PC-3 (cell line): ENCODE measurements at regions not wholly inside any gene's neighbourhood (a gene's known extent, or its start where the extent isn't known, plus 50 kb on each side); places are given as distances from the start of the nearest gene placed in this dataset.

Source experiments
- ATAC-seq: fragments of 200-7000 bp; cut with Tn5 transposase; 2 replicates; pipeline ENCODE4 v1.9.1; 2020; ENCODE audit warnings: mild to moderate bottlenecking, moderate library complexity
- BruUV-seq: library from RNA; stranded (reverse); fragments of 400-500 nt; replicated peaks from 2 replicates; lab custom pipeline; 2021; lab: Mats Ljungman, UMichigan
- CTCF ChIA-PET: fragments of 300-600 bp; sonication (Branson Sonifier 250); formaldehyde crosslinking; loops from one replicate; lab custom pipeline; 2022; ENCODE audit warnings: antibody characterized with exemption; lab: Charles Lee
- POLR2A ChIA-PET: fragments of 300-600 bp; sonication (Branson Sonifier 250); formaldehyde crosslinking; loops from one replicate; lab custom pipeline; 2022; ENCODE audit warnings: antibody characterized with exemption; ENCODE audit not compliant: unreplicated experiment; lab: Charles Lee
- DNase-seq: peaks from one replicate; pipeline ENCODE4 v3.0.0-alpha.2; 2015
- H2AFZ ChIP-seq: fragments of 300-600 bp; sonication (generic); 2 replicates; pipeline ENCODE4 v1.6.0; 2016; ENCODE audit warnings: antibody characterized with exemption, low read length
- H3F3A ChIP-seq: fragments of 300-600 bp; sonication (generic); one replicate; pipeline ENCODE4 v1.6.0; 2017; ENCODE audit warnings: antibody characterized with exemption, low read length, control low read depth, mild to moderate bottlenecking; ENCODE audit not compliant: unreplicated experiment
- H3K27ac ChIP-seq: fragments of 300-600 bp; sonication (generic); 2 replicates; pipeline ENCODE4 v1.5.1; 2016; ENCODE audit warnings: mild to moderate bottlenecking, low read length
- H3K27me3 ChIP-seq: fragments of 300-600 bp; sonication (generic); 2 replicates; pipeline ENCODE4 v1.6.1; 2016; ENCODE audit warnings: low read length, mixed read lengths
- H3K36me3 ChIP-seq: fragments of 300-600 bp; sonication (generic); 2 replicates; pipeline ENCODE4 v1.6.1; 2016; ENCODE audit warnings: low read depth, mixed run types, low read length, mixed read lengths
- H3K4me1 ChIP-seq: fragments of 300-600 bp; sonication (generic); 2 replicates; pipeline ENCODE4 v1.5.1; 2016; ENCODE audit warnings: low read length; ENCODE audit not compliant: insufficient read depth
- H3K4me2 ChIP-seq: fragments of 300-600 bp; sonication (generic); 2 replicates; pipeline ENCODE4 v1.6.0; 2016; ENCODE audit warnings: low read length
- H3K4me3 ChIP-seq: fragments of 300-600 bp; sonication (generic); 2 replicates; pipeline ENCODE4 v1.5.1; 2016; ENCODE audit warnings: mild to moderate bottlenecking, low read length, mixed read lengths
- H3K79me2 ChIP-seq: fragments of 300-600 bp; sonication (generic); 2 replicates; pipeline ENCODE4 v1.6.1; 2017; ENCODE audit warnings: low read length, mixed read lengths
- H3K9ac ChIP-seq: fragments of 300-600 bp; sonication (generic); 2 replicates; pipeline ENCODE4 v1.6.0; 2016; ENCODE audit warnings: mild to moderate bottlenecking, low read length
- H3K9me2 ChIP-seq: fragments of 300-600 bp; sonication (generic); replicated peaks from 2 replicates; pipeline ENCODE4 v1.6.1; 2016; ENCODE audit warnings: mixed run types, low read length, mixed read lengths
- H3K9me3 ChIP-seq: fragments of 300-600 bp; sonication (generic); 2 replicates; pipeline ENCODE4 v1.6.1; 2016; ENCODE audit warnings: low read length, mixed read lengths
- H4K20me1 ChIP-seq: fragments of 300-600 bp; sonication (generic); 2 replicates; pipeline ENCODE4 v1.6.1; 2016; ENCODE audit warnings: low read length, mixed read lengths
- CTCF ChIP-seq: fragments of 300-600 bp; sonication (generic); conservative IDR thresholded peaks from 2 replicates; pipeline ENCODE4 v1.5.1; 2017; ENCODE audit warnings: antibody characterized with exemption, low read depth, mild to moderate bottlenecking, low read length
- EZH2 ChIP-seq: fragments of 300-600 bp; sonication (generic); IDR thresholded peaks from one replicate; pipeline ENCODE4 v1.6.1; 2017; ENCODE audit warnings: antibody characterized with exemption, mild to moderate bottlenecking, low read length; ENCODE audit not compliant: unreplicated experiment
- EZH2phosphoT487 ChIP-seq: fragments of 300-600 bp; sonication (generic); IDR thresholded peaks from 2 replicates; pipeline ENCODE4 v1.6.1; 2018; ENCODE audit warnings: mild to moderate bottlenecking, antibody characterized with exemption, low read length, borderline replicate concordance
- intact Hi-C: fragments of 100-400 bp; cut with micrococcal nuclease; formaldehyde crosslinking; loops from 2 replicates; pipeline ENCODE4 v1.9.0; 2023

GRCh38 chr3:105118905-105119304 lies 247.8 kb upstream of the ALCAM start:
- peak overlapping the region; percentile 71 for H3K4me2 ChIP-seq
- no TSS peak for BruUV-seq
- intact Hi-C loops, result loop anchor here (1.0 to 5.0 kb wide), 4 partner anchors 24 to 247 kb away; partner anchors contain the start of gene ALCAM

GRCh38 chr3:105119801-105120340 lies 246.8 kb upstream of the ALCAM start:
- CTCF ChIA-PET, result no interaction called here
- H3K9me2 ChIP-seq, result no peaks in the 10 kb centered on the region
- H2AFZ ChIP-seq, result no peak overlapping the region
- H3K9ac ChIP-seq, result no peak overlapping the region
- H3K4me1 ChIP-seq, result peaks cover 17% of the 10 kb centered on the region
- 0 out of 2 replicates have a peak overlapping the region, but pooled peaks have one; percentile 1 for H3K4me2 ChIP-seq
- H3F3A ChIP-seq, result peaks cover 4% of the 10 kb centered on the region
- no peaks in the 10 kb centered on the region for H3K9me3 ChIP-seq
- peak; percentile 93 for DNase-seq
- POLR2A ChIA-PET, result interaction anchor here (0.6 to 0.8 kb wide), 4 partner anchors 78 to 249 kb away, joined by 3 to 6 read pairs (median 4); no protein-coding TSS in a partner anchor
- no peak overlapping the region for H3K4me3 ChIP-seq
- no peaks in the 10 kb centered on the region for H3K36me3 ChIP-seq
- TF ChIP-seq CTCF (no peak), EZH2 (no peak), EZH2phosphoT487 (no peak)
- BruUV-seq, result no TSS peak
- H3K27ac ChIP-seq, result peak overlapping the region; percentile 91
- no peaks in the 10 kb centered on the region for H4K20me1 ChIP-seq
- no peaks in the 10 kb centered on the region for H3K27me3 ChIP-seq
- no peaks in the 10 kb centered on the region for H3K79me2 ChIP-seq
- ATAC-seq, result peak; percentile 90
- intact Hi-C loops, result loop anchor here (1.0 to 5.0 kb wide), 4 partner anchors 25 to 246 kb away; partner anchors contain the start of gene ALCAM

More at GRCh38 chr3:105118905-105119304, 247.8 kb upstream of the ALCAM start:
- Histone ChIP-seq H3K4me3 (no peak overlapping the region), H3K79me2 (no peaks in the 10 kb centered on the region), H3K9ac (no peak overlapping the region), H3F3A (peaks cover 4% of the 10 kb centered on the region), H4K20me1 (no peaks in the 10 kb centered on the region), H3K4me1 (peaks cover 17% of the 10 kb centered on the region), H2AFZ (no peak overlapping the region), H3K27ac (peak overlapping the region; percentile 91), H3K9me2 (no peaks in the 10 kb centered on the region), H3K9me3 (no peaks in the 10 kb centered on the region), H3K27me3 (no peaks in the 10 kb centered on the region), H3K36me3 (no peaks in the 10 kb centered on the region)
- no peak for TF ChIP-seq EZH2
- TF ChIP-seq EZH2phosphoT487, result no peak
- TF ChIP-seq CTCF, result no peak
- ATAC-seq (peak; percentile 72), DNase-seq (peak; percentile 97)
- ChIA-PET CTCF (no interaction called here), POLR2A (no interaction called here)

- ATAC-seq, result no peak
- intact Hi-C loops, result no loop called here
- Histone ChIP-seq H3K4me2 (no peak overlapping the region), H3K9ac (no peak overlapping the region), H3K27ac (no peak overlapping the region), H4K20me1 (no peaks in the 10 kb centered on the region), H3K79me2 (no peaks in the 10 kb centered on the region), H3K9me3 (peaks cover 8% of the 10 kb centered on the region; the same call in 1 of the 2 replicates), H3F3A (no peaks in the 10 kb centered on the region), H3K4me1 (no peaks in the 10 kb centered on the region), H2AFZ (no peak overlapping the region), H3K36me3 (0 out of 2 replicates have a peak, but pooled peaks cover 2% of the 10 kb centered on the region), H3K9me2 (no peaks in the 10 kb centered on the region), H3K27me3 (no peaks in the 10 kb centered on the region), H3K4me3 (no peak overlapping the region)
- ChIA-PET POLR2A (no interaction called here), CTCF (no interaction called here)
- no TSS peak for BruUV-seq
- DNase-seq, result no peak
- TF ChIP-seq CTCF, result no peak
- TF ChIP-seq EZH2, result no peak
- TF ChIP-seq EZH2phosphoT487, result no peak
Observed at GRCh38 chr3:105130911-105131310, 235.8 kb upstream of the ALCAM start.
